ENCODE measurements at regions not wholly inside any gene's neighbourhood (a gene's known extent, or its start where the extent isn't known, plus 50 kb on each side); places are given as distances from the start of the nearest gene placed in this dataset.

GRCh38 chr7:21193895-21194294, 234.0 kb upstream of the SP4 start (continued):
- TF ChIP-seq ATF6 (CRISPR knock-in tag; IDR thresholded peaks at IDR 0.05) = no peak
- TF ChIP-seq OVOL2 (CRISPR knock-in tag; IDR thresholded peaks at IDR 0.05; ENCODE audit: borderline replicate concordance) = no peak
- TF ChIP-seq JAZF1 (CRISPR knock-in tag; IDR thresholded peaks at IDR 0.05) = no peak
- no peak for TF ChIP-seq NR2C2 (CRISPR knock-in tag; IDR thresholded peaks at IDR 0.05)
- no peak for TF ChIP-seq MAX (CRISPR knock-in tag; IDR thresholded peaks at IDR 0.05)
- TF ChIP-seq ATF2 (CRISPR knock-in tag; IDR thresholded peaks at IDR 0.05; ENCODE audit: borderline replicate concordance, low read depth) = no peak

GRCh38 chr7:21194936-21195335, 232.9 kb upstream of the SP4 start:
- TF ChIP-seq ZNF232 (CRISPR knock-in tag; IDR thresholded peaks at IDR 0.05) = no peak
- no peak for TF ChIP-seq SP1 (CRISPR knock-in tag; conservative IDR thresholded peaks at IDR 0.05)
- no peak for TF ChIP-seq OVOL2 (CRISPR knock-in tag; IDR thresholded peaks at IDR 0.05; ENCODE audit: borderline replicate concordance)
- TF ChIP-seq E2F1 (CRISPR knock-in tag; IDR thresholded peaks at IDR 0.05) = no peak
- no peak for TF ChIP-seq E2F5 (CRISPR knock-in tag; IDR thresholded peaks at IDR 0.05)
- no peak for TF ChIP-seq FOXP4 (CRISPR knock-in tag; IDR thresholded peaks at IDR 0.05)
- TF ChIP-seq STAT6 (CRISPR knock-in tag; conservative IDR thresholded peaks at IDR 0.05; ENCODE audit: low read depth) = no peak
- no peak for TF ChIP-seq MAX (CRISPR knock-in tag; IDR thresholded peaks at IDR 0.05)
- TF ChIP-seq MLX (CRISPR knock-in tag; IDR thresholded peaks at IDR 0.05) = no peak
- TF ChIP-seq ZNF121 (CRISPR knock-in tag; IDR thresholded peaks at IDR 0.05) = no peak
- TF ChIP-seq TCF7 (CRISPR knock-in tag; IDR thresholded peaks at IDR 0.05; ENCODE audit: low read depth) = no peak
- no peak for TF ChIP-seq SMAD3 (CRISPR knock-in tag; IDR thresholded peaks at IDR 0.05; ENCODE audit: borderline replicate concordance)
- TF ChIP-seq GTF2I (CRISPR knock-in tag; conservative IDR thresholded peaks at IDR 0.05) = no peak
- TF ChIP-seq ZNF317 (CRISPR knock-in tag; IDR thresholded peaks at IDR 0.05; ENCODE audit: borderline replicate concordance, low read depth) = no peak
- TF ChIP-seq ZNF263 (CRISPR knock-in tag; IDR thresholded peaks at IDR 0.05; ENCODE audit: low read depth) = no peak
- TF ChIP-seq ZNF396 (CRISPR knock-in tag; IDR thresholded peaks at IDR 0.05; ENCODE audit: borderline replicate concordance) = no peak
- no peak for TF ChIP-seq NR2C2 (CRISPR knock-in tag; IDR thresholded peaks at IDR 0.05)
- TF ChIP-seq CBFB (CRISPR knock-in tag; IDR thresholded peaks at IDR 0.05; ENCODE audit: low read depth) = no peak
- TF ChIP-seq ATF1 (CRISPR knock-in tag; IDR thresholded peaks at IDR 0.05) = no peak
- no peak for TF ChIP-seq HMGXB4 (CRISPR knock-in tag; IDR thresholded peaks at IDR 0.05)
- ChIA-PET POLR2A (no interaction called here), CTCF (interaction anchor here (1.3 kb wide), 1 partner anchor 59 kb away, joined by 5 read pairs; no protein-coding TSS in a partner anchor)
- Mint-ChIP-seq H3K27ac (no peak overlapping the region), H3K4me3 (no peak overlapping the region), H3K27me3 (ENCODE audit: low read depth) (no peaks in the 10 kb centered on the region), H3K36me3 (no peaks in the 10 kb centered on the region), H3K9me3 (no peaks in the 10 kb centered on the region), H3K4me1 (peaks cover 17% of the 10 kb centered on the region)
- DNase-seq (ENCODE audit: low spot score) (no peak), ATAC-seq (no peak)
